IPS-18c (cell line): ENCODE measurements at regions not wholly inside any gene's neighbourhood (a gene's known extent, or its start where the extent isn't known, plus 50 kb on each side); places are given as distances from the start of the nearest gene placed in this dataset.

Experiments used
- H3K4me3 ChIP-seq: 2 replicates; pipeline ENCODE4 v1.7.0; 2013; ENCODE audit warnings: low read depth, mild to moderate bottlenecking, low read length, moderate library complexity; ENCODE audit not compliant: insufficient read depth
- H3K9me3 ChIP-seq: one replicate; pipeline ENCODE4 v1.6.1; 2013; ENCODE audit warnings: mild to moderate bottlenecking, low read length, moderate library complexity; ENCODE audit not compliant: control insufficient read depth, insufficient read depth

DNA sequence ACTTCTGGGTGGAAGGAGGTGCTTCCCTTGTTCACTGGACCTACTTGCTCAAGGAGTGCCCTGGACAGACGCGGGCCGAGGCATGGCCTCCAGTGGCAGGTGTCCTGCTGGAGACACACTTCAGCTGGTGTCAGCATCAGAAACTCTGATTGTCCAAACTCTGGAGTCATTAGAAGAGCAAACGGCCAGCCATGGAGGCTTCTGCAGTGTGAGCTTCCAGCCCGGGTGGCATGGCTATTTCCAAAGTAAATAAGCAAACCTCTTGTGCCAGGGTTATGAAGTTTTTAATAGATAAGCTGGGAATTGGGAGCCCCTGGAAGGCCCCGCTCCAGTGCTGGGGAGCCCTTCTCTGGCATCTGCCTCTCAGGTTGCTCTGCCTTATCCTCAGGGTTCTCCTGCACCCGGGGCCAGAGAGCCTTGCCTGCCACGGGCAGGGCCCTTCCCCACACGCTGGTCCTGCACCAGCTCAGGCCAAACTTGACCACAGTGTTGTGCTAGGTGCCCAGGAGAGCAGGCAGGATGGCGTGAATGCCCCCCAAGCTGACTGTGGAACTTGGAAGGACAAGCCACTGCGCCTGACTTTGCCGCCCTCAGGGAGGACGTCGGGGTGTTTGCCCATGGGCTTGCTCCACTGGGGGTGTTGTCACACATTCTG is 285.6 kb downstream of the GADD45G start:
- H3K9me3 ChIP-seq = peaks cover 3% of the 10 kb centered on the region

DNA sequence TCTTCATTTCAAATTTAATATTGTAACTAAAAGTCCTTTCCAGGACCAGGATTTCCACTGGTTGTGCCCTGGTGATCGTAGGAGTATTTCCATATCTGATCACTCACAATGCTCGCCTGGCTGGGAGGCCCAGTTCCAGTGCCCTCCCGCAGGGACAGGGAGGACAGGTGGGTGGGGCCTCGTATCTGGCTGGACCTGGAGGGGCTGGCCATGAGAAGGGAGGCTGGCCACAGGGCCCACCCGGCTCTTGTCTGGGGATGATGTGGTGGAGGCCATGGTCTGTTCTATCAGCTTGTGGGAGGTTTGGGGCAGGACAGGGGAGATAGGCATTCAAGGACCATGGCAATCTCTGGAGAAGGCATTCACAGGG is 286.4 kb downstream of the GADD45G start:
- Histone ChIP-seq H3K4me3 (no peak overlapping the region), H3K9me3 (peaks cover 3% of the 10 kb centered on the region)

More for the DNA sequence above, 285.6 kb downstream of the GADD45G start:
- H3K4me3 ChIP-seq = no peak overlapping the region

DNA sequence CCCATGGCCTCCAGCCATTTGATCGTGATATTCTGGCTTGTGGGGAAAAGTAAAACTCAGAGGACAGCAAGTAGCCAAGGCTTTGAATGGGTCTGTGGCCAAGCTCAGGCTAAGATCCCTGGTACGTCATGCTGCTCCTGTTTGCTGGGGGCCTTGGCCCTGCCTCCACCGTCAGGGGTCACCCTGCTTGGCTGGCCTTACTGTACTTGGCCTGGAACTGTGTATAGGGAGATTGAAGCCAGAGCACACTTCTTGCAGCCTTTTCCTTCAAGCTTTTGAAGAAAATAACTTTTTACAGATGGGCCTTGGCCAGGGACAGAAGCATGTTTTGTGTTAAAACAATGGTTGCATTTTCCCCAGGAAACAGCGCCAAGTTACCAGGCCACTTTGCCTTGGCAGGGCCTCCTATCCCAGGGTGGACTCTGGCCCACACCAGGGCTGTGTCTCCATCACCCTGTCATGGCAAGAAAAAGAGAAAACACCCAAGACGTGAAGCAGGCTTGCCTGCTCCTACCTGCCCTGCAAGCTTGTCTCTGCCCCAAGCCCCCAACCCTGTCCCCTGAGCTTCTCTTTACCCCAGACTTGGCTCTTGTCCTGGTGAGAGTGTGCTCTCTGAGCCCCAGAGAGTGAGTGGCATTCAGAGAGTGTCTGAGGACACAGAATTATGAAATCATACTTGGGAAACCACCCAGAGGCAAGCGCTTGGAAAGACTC is 286.9 kb downstream of the GADD45G start:
- no peak overlapping the region for H3K4me3 ChIP-seq
- peaks cover 3% of the 10 kb centered on the region for H3K9me3 ChIP-seq

DNA sequence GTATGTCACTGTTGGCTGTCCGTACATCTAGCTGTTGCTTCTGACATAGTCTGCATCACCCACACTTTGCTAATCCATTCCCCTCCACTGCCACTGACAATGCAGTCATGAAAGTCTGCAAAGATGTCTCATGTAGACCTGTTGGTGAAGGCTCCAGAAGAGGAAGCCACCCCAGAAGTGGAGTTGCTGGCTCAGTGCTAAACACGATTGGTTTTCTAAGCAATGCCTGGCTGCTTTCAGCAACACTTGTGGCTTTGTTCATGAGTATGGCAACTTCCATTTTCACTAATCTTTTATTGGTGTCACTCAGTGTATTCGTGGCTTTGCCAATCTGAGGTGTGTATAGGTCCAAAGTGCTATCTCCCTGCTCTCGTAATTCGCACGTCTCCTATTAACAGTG is 288.1 kb downstream of the GADD45G start:
- no peak overlapping the region for H3K4me3 ChIP-seq
- peaks cover 3% of the 10 kb centered on the region for H3K9me3 ChIP-seq

DNA sequence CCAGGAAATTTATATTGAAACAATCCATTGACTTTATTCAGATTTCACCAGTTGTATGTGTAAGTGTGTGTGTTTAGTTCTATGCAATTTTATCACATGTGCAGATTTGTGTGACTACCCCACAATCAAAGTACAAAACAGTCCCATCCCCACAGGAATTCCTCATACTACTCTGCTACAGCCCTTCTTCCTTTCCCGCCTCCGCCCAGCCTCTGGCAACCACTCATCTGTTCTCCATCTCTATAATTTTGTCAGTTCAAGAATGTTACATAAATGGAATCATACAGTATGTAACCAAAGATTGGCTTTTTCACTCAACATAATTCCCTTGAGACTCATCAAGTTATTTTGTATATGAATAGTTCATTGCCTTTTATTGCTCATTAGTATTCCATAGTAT is 289.1 kb downstream of the GADD45G start:
- no peak overlapping the region for H3K4me3 ChIP-seq
- H3K9me3 ChIP-seq = peaks cover 3% of the 10 kb centered on the region

DNA sequence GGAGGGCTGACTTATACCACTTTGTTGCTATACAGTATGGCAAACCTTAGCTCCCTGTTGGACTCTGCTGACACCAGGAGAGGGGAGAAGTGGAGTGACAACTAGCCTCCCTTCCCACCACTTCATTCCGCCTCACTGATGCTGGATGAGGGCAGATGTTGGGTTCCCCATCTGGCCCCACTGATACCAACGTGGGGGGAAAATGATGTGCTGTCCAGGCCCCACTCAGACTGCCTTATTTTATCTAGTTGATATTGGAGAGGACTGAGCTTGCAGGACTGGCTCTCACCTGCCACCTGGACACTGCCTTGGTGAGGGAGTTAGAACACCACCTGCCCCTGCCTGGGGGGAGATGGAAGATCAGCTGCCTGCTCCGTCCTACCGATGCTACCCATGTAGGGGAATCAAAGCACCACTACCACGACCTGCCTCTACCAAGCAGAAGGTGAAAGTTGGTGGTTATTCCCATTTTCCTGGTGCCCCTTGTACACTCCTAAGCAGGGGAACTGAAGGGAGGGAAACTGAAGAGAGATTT is 292.1 kb downstream of the GADD45G start:
- H3K4me3 ChIP-seq = no peak overlapping the region

DNA sequence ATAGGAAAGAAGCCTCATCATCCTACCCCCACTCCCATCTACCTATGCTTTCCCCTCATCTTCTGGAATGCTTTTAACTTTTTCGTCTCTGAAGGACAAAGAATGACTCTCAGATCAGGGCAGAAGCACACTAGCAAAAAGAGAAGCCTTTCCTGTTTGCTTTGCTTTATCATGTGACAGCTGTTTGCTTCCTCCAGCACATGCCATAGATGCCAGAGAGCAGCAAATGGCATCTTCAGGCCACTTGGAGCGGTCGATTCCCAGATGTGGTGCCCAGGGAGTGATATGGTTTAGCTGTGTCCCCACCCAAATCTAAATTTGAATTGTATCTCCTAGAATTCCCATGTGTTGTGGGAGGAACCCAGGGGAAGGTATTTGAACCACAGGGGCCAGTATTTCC is 294.8 kb downstream of the GADD45G start:
- Histone ChIP-seq H3K4me3 (no peak overlapping the region), H3K9me3 (no peaks in the 10 kb centered on the region)

More for the DNA sequence above, 292.1 kb downstream of the GADD45G start:
- H3K9me3 ChIP-seq = no peaks in the 10 kb centered on the region

DNA sequence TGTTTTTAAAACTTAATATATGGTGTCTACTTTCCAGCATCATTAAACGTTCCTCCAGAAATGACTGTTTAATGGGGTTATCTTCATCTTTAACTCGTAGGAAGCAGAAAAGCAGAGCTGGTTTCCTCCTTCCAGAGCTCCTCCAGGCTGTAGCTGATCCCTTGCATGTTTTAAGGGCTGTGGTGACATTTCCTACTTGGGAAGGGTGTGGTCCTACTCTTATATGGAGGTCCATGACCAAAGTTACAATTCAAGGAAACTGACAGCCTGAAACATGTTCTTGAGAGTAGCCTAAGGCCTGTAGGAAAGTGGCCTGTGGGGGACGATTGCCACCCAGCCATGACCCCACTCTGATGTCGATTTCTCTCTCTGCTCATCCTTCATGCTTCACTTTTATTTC is 297.1 kb downstream of the GADD45G start:
- Histone ChIP-seq H3K4me3 (no peak overlapping the region), H3K9me3 (no peaks in the 10 kb centered on the region)

DNA sequence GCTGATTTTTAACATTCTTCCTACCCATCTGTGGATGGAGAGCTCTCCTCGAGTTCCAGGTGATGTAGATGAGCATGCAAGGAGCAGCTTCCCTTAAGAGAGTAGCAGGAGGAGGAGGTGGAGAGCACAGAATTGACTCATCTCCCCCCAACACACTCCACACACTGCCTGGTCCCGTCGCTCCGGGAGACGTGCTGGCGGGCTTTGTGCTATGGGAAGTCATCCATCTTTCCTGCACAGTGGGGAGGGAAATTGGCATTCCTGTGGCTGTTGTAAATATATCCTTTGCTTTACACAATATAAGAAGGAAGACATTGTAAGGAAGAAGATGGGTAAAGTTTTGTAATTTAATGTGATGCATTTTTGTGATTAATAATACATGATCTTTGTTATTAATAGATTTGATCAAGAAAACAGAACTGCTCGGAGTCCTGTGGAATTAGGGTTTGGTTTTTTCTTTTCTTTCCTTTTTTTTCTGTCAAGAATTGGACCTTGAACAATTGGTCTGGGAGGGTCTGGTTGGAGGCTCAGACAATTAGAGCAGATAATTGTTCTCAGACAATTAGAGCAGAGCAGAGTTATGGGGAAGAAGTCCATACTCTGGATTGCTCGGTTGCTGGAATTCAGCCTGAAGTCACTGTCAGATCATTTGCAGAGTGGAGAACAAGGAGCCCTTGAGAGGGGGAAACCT is 297.8 kb downstream of the GADD45G start:
- no peak overlapping the region for H3K4me3 ChIP-seq
- H3K9me3 ChIP-seq = no peaks in the 10 kb centered on the region

DNA sequence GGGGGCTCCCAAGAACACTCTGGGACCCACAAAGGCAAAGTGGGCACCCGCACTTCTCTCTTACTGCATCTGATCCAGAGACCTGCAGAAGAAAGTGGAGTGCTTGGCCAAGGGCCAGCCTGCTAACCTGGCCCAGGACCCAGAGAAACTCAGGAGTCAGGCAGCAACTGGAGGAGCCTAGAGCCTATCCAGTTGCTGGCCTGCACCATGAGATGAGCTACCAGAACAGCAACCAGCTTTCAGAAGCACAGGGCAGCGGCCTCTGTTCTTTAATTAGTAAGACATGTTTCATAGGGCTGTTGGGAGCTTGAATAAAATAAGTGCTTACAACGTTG is 298.3 kb downstream of the GADD45G start:
- no peaks in the 10 kb centered on the region for H3K9me3 ChIP-seq
- H3K4me3 ChIP-seq = no peak overlapping the region

DNA sequence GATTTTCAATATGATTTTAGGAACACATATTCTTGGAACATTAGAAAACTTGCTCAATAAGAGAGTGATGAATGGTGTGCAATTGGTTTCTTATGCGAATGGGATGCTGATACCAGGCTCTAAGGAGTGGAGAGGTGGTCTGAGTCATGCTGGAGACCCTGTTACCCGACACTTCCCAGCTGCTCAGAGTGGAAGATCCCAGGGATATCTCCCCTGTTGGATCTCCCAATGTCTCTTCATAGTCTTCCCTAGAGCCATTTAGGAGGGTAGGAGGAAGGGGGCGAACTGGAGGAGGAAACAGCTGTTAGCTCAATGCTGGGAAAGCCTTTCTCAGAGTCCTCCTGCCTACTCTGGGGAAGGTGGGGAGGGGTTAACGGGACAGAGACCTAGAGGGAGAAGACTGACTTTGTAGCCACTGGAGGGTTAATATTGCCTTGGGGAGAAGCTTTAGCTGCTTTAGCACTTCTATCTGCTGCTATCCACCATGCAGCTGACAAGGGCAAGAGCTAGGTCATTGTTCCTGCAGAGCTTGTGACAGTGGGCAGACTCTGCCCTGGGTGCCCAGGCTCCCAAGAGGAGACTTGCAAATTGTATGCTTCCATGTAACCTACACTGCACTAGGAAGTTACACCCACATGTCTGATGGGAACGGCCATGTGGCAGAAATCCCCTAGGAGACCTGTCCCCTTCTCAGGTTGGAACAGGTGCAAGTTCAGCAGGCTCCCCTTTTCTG is 301.0 kb downstream of the GADD45G start:
- Histone ChIP-seq H3K9me3 (no peaks in the 10 kb centered on the region), H3K4me3 (no peak overlapping the region)

DNA sequence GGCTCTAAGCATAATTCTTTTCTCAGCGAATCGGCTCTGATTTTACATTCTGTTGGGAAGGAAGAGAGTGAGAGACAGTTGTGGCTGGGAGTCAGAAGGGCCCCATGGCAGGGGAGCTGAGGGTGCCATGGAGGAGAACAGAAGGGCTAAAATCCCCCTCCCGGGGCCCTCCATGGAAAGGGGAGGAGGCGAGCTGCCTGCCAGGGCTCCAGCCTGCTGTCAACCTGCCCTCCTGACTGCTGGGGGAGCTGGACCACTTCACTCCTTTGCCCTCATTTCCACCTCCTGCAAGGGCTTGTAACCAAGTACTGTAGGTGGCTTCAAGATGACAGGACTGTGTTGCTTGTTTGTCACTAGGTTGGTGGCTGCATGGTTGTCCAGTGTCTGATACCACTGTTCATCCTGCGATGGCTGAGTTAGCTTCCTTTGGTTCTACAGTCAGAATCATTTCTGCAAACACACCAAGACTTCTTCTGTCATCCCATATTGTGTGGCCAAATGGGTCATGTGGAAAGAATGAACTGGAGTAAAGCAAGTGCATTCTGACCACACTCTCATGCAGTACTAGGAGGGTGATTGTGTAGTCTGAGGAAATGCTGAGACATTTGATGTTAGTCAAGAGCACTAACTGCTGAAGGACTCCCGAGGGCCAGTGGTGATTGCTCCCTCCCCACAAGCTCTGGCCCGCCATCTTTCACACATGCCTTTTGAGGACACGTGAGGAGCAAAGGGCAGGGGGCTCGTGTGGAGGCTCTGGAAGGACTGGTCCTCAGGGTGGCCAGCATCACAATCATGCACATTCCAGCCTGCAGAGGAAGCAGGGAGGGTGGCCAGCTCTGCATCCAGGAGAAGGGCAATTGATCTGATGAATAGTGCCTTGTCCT is 307.2 kb downstream of the GADD45G start:
- H3K9me3 ChIP-seq = no peaks in the 10 kb centered on the region
- H3K4me3 ChIP-seq = no peak overlapping the region

DNA sequence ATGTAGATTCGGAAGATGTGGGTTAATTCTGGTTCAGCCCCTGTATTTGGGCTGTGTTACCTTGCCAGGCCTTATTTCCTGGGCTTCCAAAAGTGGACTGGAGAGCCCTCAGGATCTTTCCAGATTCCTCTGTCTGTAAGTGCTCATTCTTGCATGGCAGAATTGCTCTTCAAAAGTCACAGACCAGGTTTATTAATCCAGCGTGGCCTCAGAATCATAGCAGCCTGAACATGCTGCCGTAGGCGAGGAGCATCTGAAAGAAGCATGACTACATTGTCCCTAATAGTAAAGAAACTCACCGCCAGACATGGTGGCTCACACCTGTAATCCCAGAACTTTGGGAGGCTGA is 307.8 kb downstream of the GADD45G start:
- Histone ChIP-seq H3K9me3 (no peaks in the 10 kb centered on the region), H3K4me3 (no peak overlapping the region)

DNA sequence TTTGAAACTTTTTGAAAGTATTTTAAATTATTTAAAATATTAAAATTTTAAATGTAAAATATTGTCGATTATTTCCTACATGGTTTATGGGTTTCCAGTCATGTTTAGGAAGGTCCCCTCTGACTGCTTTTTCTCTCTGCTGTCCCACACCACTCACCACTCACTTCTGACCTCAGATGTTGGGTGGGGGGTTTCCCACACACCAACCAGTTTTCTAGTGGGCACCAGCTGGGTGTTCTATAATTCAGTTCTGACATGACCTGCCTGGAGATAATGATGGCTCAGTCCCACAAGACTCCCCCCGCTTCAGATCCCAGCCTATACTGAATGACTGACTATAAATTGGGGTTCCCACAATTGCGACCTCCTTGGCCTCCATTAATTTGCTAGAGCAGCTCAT is 310.4 kb downstream of the GADD45G start:
- no peaks in the 10 kb centered on the region for H3K9me3 ChIP-seq
- no peak overlapping the region for H3K4me3 ChIP-seq

DNA sequence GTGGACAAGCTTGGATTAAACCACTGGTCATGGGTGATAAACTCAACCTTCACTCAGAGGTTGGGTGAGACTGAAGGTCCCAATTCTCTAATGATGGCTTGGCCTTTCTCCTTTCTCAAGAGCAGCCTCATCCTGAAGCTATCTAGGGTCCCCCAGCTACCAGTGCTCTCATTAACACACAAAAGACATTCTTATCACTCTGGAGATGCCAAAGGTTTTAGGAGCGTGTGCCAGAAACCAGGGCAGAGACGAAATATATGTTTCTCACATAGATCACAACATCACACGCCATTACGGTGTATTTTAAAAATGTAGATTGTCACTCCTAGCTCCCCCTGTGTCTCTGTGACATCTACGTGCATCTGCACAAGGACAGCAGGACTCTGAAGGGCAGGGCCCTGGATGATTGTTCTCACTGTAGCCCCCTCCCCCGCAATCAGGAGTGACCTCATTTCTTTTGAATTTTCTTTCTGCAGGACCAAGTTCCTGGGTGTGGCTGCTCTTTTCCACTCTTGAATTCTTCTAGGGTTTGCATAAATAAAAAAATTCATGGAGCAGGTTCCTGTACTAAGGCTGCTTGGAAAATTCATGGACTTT is 311.3 kb downstream of the GADD45G start:
- no peak overlapping the region for H3K4me3 ChIP-seq
- H3K9me3 ChIP-seq = no peaks in the 10 kb centered on the region

DNA sequence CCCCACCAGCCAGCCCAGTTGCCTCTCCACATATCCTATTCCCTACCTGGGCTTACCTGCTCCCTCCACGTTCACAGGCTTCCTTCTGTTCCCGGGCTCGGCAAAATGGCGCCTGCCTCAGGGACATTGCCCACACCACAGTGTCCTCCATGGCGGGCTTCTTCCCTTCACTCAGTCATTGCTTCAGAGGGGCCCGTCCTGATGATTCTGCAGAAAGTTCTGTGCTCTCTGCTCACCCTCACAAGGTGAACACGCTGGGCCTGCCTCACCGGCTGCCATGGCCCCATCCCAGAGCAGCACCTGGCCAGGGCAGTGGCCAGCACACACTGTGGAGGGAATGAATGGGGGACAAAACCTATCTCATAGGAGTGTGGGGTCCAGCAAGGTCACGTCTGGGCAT is 313.0 kb downstream of the GADD45G start:
- no peak overlapping the region for H3K4me3 ChIP-seq
- no peaks in the 10 kb centered on the region for H3K9me3 ChIP-seq
